ENCODE measurements at regions not wholly inside any gene's neighbourhood (a gene's known extent, or its start where the extent isn't known, plus 50 kb on each side); places are given as distances from the start of the nearest gene placed in this dataset.

DNA sequence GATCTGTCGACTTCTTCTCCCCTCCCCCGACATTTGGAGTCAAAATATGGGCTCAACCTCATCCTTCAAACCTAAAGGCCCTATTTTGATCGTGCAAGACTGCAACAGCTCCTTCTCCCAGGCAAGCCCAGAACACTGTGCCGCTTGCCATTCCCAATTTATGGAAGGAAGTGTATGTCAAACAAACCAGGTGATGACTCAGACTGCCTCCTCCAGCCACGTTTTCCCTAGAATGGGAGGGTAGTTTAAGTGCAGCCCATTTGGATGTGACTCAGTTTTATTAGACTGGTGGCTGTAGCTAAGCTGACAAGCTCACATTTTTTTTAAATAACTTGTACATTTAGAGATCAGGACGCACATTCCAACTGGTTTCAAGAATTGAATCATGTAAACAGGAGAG is 570.4 kb upstream of the DIPK2B start:
- no peaks in the 10 kb centered on the region for H3K9me3 ChIP-seq (ENCODE audit: control insufficient read depth, insufficient read depth, low read length)
- TF ChIP-seq, protein P1, sequence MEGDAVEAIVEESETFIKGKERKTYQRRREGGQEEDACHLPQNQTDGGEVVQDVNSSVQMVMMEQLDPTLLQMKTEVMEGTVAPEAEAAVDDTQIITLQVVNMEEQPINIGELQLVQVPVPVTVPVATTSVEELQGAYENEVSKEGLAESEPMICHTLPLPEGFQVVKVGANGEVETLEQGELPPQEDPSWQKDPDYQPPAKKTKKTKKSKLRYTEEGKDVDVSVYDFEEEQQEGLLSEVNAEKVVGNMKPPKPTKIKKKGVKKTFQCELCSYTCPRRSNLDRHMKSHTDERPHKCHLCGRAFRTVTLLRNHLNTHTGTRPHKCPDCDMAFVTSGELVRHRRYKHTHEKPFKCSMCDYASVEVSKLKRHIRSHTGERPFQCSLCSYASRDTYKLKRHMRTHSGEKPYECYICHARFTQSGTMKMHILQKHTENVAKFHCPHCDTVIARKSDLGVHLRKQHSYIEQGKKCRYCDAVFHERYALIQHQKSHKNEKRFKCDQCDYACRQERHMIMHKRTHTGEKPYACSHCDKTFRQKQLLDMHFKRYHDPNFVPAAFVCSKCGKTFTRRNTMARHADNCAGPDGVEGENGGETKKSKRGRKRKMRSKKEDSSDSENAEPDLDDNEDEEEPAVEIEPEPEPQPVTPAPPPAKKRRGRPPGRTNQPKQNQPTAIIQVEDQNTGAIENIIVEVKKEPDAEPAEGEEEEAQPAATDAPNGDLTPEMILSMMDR (IDR thresholded peaks at IDR 0.05; ENCODE audit: low read depth, low read length) = no peak
- peak overlapping the region; percentile 61 for H3K27ac ChIP-seq (ENCODE audit: low read depth, low read length)
- POLR2A ChIA-PET = interaction anchor here (0.9 to 3.4 kb wide), 5 partner anchors 15 to 149 kb away, joined by 3 to 36 read pairs (median 6); no protein-coding TSS in a partner anchor
- CTCF ChIA-PET = no interaction called here
- peak; percentile 75 for DNase-seq (ENCODE audit: low read depth, low spot score)
- H3K27me3 ChIP-seq (ENCODE audit: control insufficient read depth, insufficient read depth, low read length) = no peaks in the 10 kb centered on the region
- peak overlapping the region; percentile 62 for H3K4me3 ChIP-seq (ENCODE audit: low read depth, low read length)

DNA sequence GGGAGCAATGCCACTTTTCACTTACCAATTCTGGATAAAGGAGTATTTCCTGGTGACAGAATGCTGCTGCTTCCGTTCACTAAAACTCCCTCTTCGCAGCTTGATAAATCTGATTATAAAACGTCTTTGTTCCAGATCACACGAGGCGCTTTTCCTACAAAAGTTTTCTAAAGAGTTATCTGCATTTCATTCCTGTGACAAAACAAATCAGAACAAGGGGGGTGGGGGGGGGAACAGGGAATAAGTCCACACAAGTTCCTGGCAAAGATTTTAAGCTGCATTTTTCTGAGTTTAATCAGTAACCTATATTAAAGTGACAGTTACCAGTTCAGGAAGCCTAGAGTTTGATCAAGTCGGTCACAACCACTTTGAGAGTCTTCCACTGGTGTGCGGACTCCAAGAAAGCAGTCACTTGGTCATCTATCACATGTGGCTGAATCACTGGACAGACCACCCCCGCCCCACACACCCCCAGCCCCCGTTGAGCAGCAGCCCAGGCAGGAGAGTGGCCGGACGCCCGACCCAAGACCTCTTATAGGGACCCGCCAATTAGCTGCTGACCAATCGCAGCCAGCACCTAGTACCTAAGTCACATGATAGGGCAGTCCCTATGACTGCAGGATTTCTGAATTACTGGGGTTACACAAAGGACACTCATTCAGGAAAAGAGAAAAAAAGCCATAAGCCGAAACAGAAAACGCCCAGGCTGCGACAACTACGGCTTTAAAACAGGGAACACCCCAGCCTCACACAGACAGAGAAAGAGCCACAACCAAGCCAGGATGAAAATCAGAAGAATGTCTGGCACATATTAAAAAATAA is 569.3 kb upstream of the DIPK2B start:
- peak overlapping the region; percentile 81 for H3K27ac ChIP-seq (ENCODE audit: low read depth, low read length)
- DNase-seq (ENCODE audit: low read depth, low spot score) = peak; percentile 71
- H3K27me3 ChIP-seq (ENCODE audit: control insufficient read depth, insufficient read depth, low read length) = no peaks in the 10 kb centered on the region
- CTCF ChIA-PET = interaction anchor here (0.6 to 1.3 kb wide), 3 partner anchors 32 to 607 kb away, joined by 3 to 4 read pairs (median 4); no protein-coding TSS in a partner anchor
- POLR2A ChIA-PET = interaction anchor here (0.6 to 3.4 kb wide), 11 partner anchors 11 to 606 kb away, joined by 3 to 36 read pairs (median 4); no protein-coding TSS in a partner anchor
- H3K9me3 ChIP-seq (ENCODE audit: control insufficient read depth, insufficient read depth, low read length) = no peaks in the 10 kb centered on the region
- H3K4me3 ChIP-seq (ENCODE audit: low read depth, low read length) = peak overlapping the region; percentile 62
- TF ChIP-seq, protein P1 (IDR thresholded peaks at IDR 0.05; ENCODE audit: low read depth, low read length) = no peak

DNA sequence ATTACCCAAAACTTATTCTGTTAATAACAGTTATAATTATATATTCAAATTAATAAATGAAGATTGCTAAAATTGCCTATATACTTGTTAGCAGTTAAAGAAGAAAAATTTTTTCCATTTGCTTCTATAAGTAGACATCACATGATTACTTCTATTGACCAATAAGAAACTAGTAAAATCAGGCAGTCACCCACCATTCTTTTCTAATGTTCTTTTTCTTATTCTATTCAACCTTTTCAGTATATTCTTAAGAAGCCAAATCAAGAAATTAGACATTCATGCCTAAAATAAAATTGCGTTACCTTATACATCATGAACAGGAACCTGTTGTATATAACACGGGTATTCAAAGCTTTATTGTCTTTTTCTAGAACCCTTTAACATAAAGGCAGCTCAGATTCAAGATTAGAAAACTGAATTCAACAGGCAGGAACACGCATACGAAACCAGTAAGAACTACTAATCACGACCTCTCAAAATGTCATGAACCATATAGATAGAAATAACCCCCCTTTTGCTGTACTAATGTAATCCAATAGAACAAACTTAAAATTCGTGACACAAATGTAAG is 568.1 kb upstream of the DIPK2B start:
- Histone ChIP-seq H3K9me3 (ENCODE audit: control insufficient read depth, insufficient read depth, low read length) (no peaks in the 10 kb centered on the region), H3K4me3 (ENCODE audit: low read depth, low read length) (peak overlapping the region; percentile 62), H3K27ac (ENCODE audit: low read depth, low read length) (peak overlapping the region; percentile 47), H3K27me3 (ENCODE audit: control insufficient read depth, insufficient read depth, low read length) (no peaks in the 10 kb centered on the region)
- ChIA-PET CTCF (interaction anchor here (1.3 kb wide), 2 partner anchors 253 to 608 kb away, joined by 3 to 4 read pairs; no protein-coding TSS in a partner anchor), POLR2A (interaction anchor here (1.6 to 3.4 kb wide), 3 partner anchors 10 to 167 kb away, joined by 4 to 36 read pairs (median 7); no protein-coding TSS in a partner anchor)
- DNase-seq (ENCODE audit: low read depth, low spot score) = no peak
- TF ChIP-seq, protein P1 (IDR thresholded peaks at IDR 0.05; ENCODE audit: low read depth, low read length) = no peak

DNA sequence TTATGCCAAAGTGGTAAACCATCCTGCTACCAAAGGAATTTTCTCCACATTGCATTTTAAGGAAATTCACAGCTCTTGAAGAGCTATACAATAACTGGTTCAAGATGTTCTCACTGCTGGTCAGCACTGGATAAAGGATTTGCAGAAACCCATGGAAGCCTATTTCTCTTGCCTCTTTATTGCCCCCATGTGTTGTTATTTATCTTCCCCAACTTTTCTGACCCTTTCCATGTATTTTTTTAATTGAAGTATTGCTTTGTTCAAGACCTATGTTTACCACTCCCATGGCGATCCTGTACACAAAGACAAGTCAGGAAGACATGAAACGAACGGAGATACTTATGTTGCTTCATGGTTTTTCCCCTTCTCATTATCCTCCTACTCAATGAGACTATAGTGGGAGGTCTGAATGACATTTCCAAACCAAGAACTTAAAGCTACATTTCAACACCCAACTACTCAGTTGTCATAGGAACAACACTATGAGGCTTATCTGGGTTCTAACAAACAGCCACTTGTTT is 566.4 kb upstream of the DIPK2B start:
- TF ChIP-seq, protein P1 (IDR thresholded peaks at IDR 0.05; ENCODE audit: low read depth, low read length) = no peak
- DNase-seq (ENCODE audit: low read depth, low spot score) = no peak
- H3K27ac ChIP-seq (ENCODE audit: low read depth, low read length) = peak overlapping the region; percentile 11
- H3K4me3 ChIP-seq (ENCODE audit: low read depth, low read length) = peak overlapping the region; percentile 62
- CTCF ChIA-PET = interaction anchor here (0.6 to 1.3 kb wide), 6 partner anchors 31 to 444 kb away, joined by 3 to 5 read pairs (median 3); no protein-coding TSS in a partner anchor
- POLR2A ChIA-PET = interaction anchor here (0.9 to 1.4 kb wide), 3 partner anchors 9 to 39 kb away, joined by 3 to 8 read pairs (median 4); no protein-coding TSS in a partner anchor
- H3K27me3 ChIP-seq (ENCODE audit: control insufficient read depth, insufficient read depth, low read length) = no peaks in the 10 kb centered on the region
- H3K9me3 ChIP-seq (ENCODE audit: control insufficient read depth, insufficient read depth, low read length) = no peaks in the 10 kb centered on the region

Data from AG04450 (cell line).